COLO668 (cell line): ENCODE measurements at regions not wholly inside any gene's neighbourhood (a gene's known extent, or its start where the extent isn't known, plus 50 kb on each side); places are given as distances from the start of the nearest gene placed in this dataset.
"Not testable (repeated sequence)": the region's sequence is repeated elsewhere in the genome, so short reads cannot be mapped to it uniquely, and the experiment has no call there.

Experiments used
- DNase-seq: peaks from one replicate; lab custom pipeline; 2025; ENCODE audit not compliant: unreplicated experiment; lab: John Stamatoyannopoulos, UW

- no peak for DNase-seq
Observed at GRCh38 chr2:199216253-199216652, 241.5 kb downstream of the SATB2 start.

GRCh38 chr2:199207011-199207410, 250.7 kb downstream of the SATB2 start:
- DNase-seq = no peak

- DNase-seq = no peak
Observed at GRCh38 chr2:199206536-199206935, 251.2 kb downstream of the SATB2 start.

GRCh38 chr2:199202964-199203363, 254.8 kb downstream of the SATB2 start:
- no peak for DNase-seq

- no peak for DNase-seq
Observed at GRCh38 chr2:199201539-199201938, 256.2 kb downstream of the SATB2 start.

GRCh38 chr2:199199797-199200196, 257.9 kb downstream of the SATB2 start:
- DNase-seq = no peak

GRCh38 chr2:199197448-199197847, 260.3 kb downstream of the SATB2 start:
- no peak for DNase-seq

GRCh38 chr2:199196686-199197085, 261.1 kb downstream of the SATB2 start:
- DNase-seq = no peak

GRCh38 chr2:199195927-199196502, 261.7 kb downstream of the SATB2 start:
- DNase-seq = no peak

GRCh38 chr2:199191461-199191860, 266.3 kb downstream of the SATB2 start:
- no peak for DNase-seq

- no peak for DNase-seq
Observed at GRCh38 chr2:199189229-199189628, 268.5 kb downstream of the SATB2 start.

- no peak for DNase-seq
Observed at GRCh38 chr2:199186301-199186751, 271.4 kb downstream of the SATB2 start.

- DNase-seq = not testable (repeated sequence)
Observed at GRCh38 chr2:199185174-199185573, 272.6 kb downstream of the SATB2 start.

GRCh38 chr2:199163613-199164458, 293.9 kb downstream of the SATB2 start:
- no peak for DNase-seq

GRCh38 chr2:199160677-199161465, 296.9 kb downstream of the SATB2 start:
- DNase-seq = no peak

GRCh38 chr2:199160081-199160480, 297.7 kb downstream of the SATB2 start:
- DNase-seq = no peak

GRCh38 chr2:199148076-199148845, 309.5 kb downstream of the SATB2 start:
- no peak for DNase-seq

GRCh38 chr2:199147216-199147615, 310.5 kb downstream of the SATB2 start:
- DNase-seq = no peak

- DNase-seq = no peak
Observed at GRCh38 chr2:199144546-199144945, 313.2 kb downstream of the SATB2 start.

GRCh38 chr2:199144036-199144435, 313.7 kb downstream of the SATB2 start:
- no peak for DNase-seq

- DNase-seq = no peak
Observed at GRCh38 chr2:199136681-199137080, 321.1 kb downstream of the SATB2 start.
